ENCODE measurements at regions not wholly inside any gene's neighbourhood (a gene's known extent, or its start where the extent isn't known, plus 50 kb on each side); places are given as distances from the start of the nearest gene placed in this dataset.

DNA sequence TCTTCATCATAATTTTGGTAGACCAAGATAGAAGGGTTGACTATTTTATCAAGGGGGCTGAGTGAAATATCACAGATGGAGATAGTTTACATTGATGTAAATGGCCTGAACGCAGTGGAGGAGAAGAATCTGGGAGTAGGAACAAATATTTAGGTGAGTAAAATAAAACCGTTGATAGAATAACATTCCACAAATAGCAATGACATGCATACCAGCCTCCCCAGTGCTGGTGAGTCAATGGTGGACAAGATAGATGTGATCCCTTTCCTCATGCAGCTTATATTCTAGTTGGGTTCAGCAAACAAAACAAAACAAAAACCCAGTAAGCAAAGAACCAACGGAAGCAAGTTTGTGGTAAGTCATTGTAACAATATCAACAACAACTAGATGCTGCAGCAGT lies 385.2 kb downstream of the FAM170A start:
- no peak for TF ChIP-seq POLR2A (IDR thresholded peaks at IDR 0.05)
- TF ChIP-seq CTCF (IDR thresholded peaks at IDR 0.05), result no peak
- TF ChIP-seq POLR2AphosphoS5 (IDR thresholded peaks at IDR 0.05), result no peak
